Stimulated activated CD8-positive, alpha-beta memory T cell treated with anti-CD3 and anti-CD28 coated beads, Interleukin-15, amount 100 ng/mL, for 1 hour (primary cell): ENCODE measurements at regions not wholly inside any gene's neighbourhood (a gene's known extent, or its start where the extent isn't known, plus 50 kb on each side); places are given as distances from the start of the nearest gene placed in this dataset.
"Not testable (repeated sequence)": the region's sequence is repeated elsewhere in the genome, so short reads cannot be mapped to it uniquely, and the experiment has no call there.

Source experiments
- DNase-seq: peaks from one replicate; pipeline ENCODE4 v3.0.0-alpha.2; 2020; ENCODE audit warnings: low read depth

- no peak for DNase-seq
Observed at GRCh38 chr6:14390805-14391204, 273.2 kb downstream of the CD83 start.

GRCh38 chr6:14393910-14394309 lies 276.3 kb downstream of the CD83 start:
- DNase-seq = no peak

GRCh38 chr6:14396392-14396791 lies 278.8 kb downstream of the CD83 start:
- DNase-seq = no peak

- no peak for DNase-seq
Observed at GRCh38 chr6:14396826-14397517, 279.4 kb downstream of the CD83 start.

- no peak for DNase-seq
Observed at GRCh38 chr6:14397518-14397901, 279.9 kb downstream of the CD83 start.

GRCh38 chr6:14398953-14399352 lies 281.4 kb downstream of the CD83 start:
- no peak for DNase-seq

GRCh38 chr6:14399635-14400034 lies 282.1 kb downstream of the CD83 start:
- no peak for DNase-seq

GRCh38 chr6:14401246-14401645 lies 283.7 kb downstream of the CD83 start:
- DNase-seq = no peak

- DNase-seq = no peak
Observed at GRCh38 chr6:14406614-14407331, 289.2 kb downstream of the CD83 start.

- no peak for DNase-seq
Observed at GRCh38 chr6:14408446-14408845, 290.9 kb downstream of the CD83 start.

- no peak for DNase-seq
Observed at GRCh38 chr6:14412026-14412425, 294.5 kb downstream of the CD83 start.

- DNase-seq = no peak
Observed at GRCh38 chr6:14415452-14415851, 297.9 kb downstream of the CD83 start.

GRCh38 chr6:14417377-14417776 lies 299.8 kb downstream of the CD83 start:
- DNase-seq = no peak

GRCh38 chr6:14419224-14419623 lies 301.7 kb downstream of the CD83 start:
- not testable (repeated sequence) for DNase-seq

GRCh38 chr6:14422061-14422460 lies 304.5 kb downstream of the CD83 start:
- DNase-seq = no peak

- DNase-seq = no peak
Observed at GRCh38 chr6:14422917-14423316, 305.3 kb downstream of the CD83 start.

GRCh38 chr6:14423330-14423729 lies 305.8 kb downstream of the CD83 start:
- no peak for DNase-seq

GRCh38 chr6:14423955-14424354 lies 306.4 kb downstream of the CD83 start:
- DNase-seq = no peak

- DNase-seq = no peak
Observed at GRCh38 chr6:14425805-14426204, 308.2 kb downstream of the CD83 start.

GRCh38 chr6:14426281-14426680 lies 308.7 kb downstream of the CD83 start:
- DNase-seq = no peak

GRCh38 chr6:14428269-14428668 lies 310.7 kb downstream of the CD83 start:
- DNase-seq = no peak

- DNase-seq = no peak
Observed at GRCh38 chr6:14429396-14429795, 311.8 kb downstream of the CD83 start.

GRCh38 chr6:14430218-14430617 lies 312.6 kb downstream of the CD83 start:
- DNase-seq = no peak
